ENCODE measurements at regions not wholly inside any gene's neighbourhood (a gene's known extent, or its start where the extent isn't known, plus 50 kb on each side); places are given as distances from the start of the nearest gene placed in this dataset.

- H3K4me3 ChIP-seq (ENCODE audit: low read depth, low read length): no peak overlapping the region
- in situ Hi-C loops (cut with HindIII; ENCODE audit: low sequenced_read_pairs): no loop called here
- DNase-seq (ENCODE audit: low read depth, low spot score): no peak
- TF ChIP-seq CTCF (IDR thresholded peaks at IDR 0.05; ENCODE audit: low read depth, low read length): no peak
Measured at GRCh38 chr11:13861411-13861810, 101.1 kb upstream of the SPON1 start.

GRCh38 chr11:13862845-13863392 lies 99.6 kb upstream of the SPON1 start:
- in situ Hi-C loops (cut with HindIII; ENCODE audit: low sequenced_read_pairs): no loop called here
- DNase-seq (ENCODE audit: low read depth, low spot score): no peak
- TF ChIP-seq CTCF (IDR thresholded peaks at IDR 0.05; ENCODE audit: low read depth, low read length): no peak
- H3K4me3 ChIP-seq (ENCODE audit: low read depth, low read length): no peak overlapping the region

GRCh38 chr11:13868710-13869397 lies 93.7 kb upstream of the SPON1 start:
- DNase-seq (ENCODE audit: low read depth, low spot score): no peak
- in situ Hi-C loops (cut with HindIII; ENCODE audit: low sequenced_read_pairs): no loop called here
- TF ChIP-seq CTCF (IDR thresholded peaks at IDR 0.05; ENCODE audit: low read depth, low read length): no peak
- no peak overlapping the region for H3K4me3 ChIP-seq (ENCODE audit: low read depth, low read length)

- no peak overlapping the region for H3K4me3 ChIP-seq (ENCODE audit: low read depth, low read length)
- no peak for DNase-seq (ENCODE audit: low read depth, low spot score)
- TF ChIP-seq CTCF (IDR thresholded peaks at IDR 0.05; ENCODE audit: low read depth, low read length): no peak
- in situ Hi-C loops (cut with HindIII; ENCODE audit: low sequenced_read_pairs): no loop called here
Measured at GRCh38 chr11:13869398-13869886, 93.1 kb upstream of the SPON1 start.

- H3K4me3 ChIP-seq (ENCODE audit: low read depth, low read length): no peak overlapping the region
Measured at GRCh38 chr11:13874597-13874996, 87.9 kb upstream of the SPON1 start.

GRCh38 chr11:13875643-13876042 lies 86.9 kb upstream of the SPON1 start:
- TF ChIP-seq CTCF (IDR thresholded peaks at IDR 0.05; ENCODE audit: low read depth, low read length): no peak
- H3K4me3 ChIP-seq (ENCODE audit: low read depth, low read length): no peak overlapping the region
- in situ Hi-C loops (cut with HindIII; ENCODE audit: low sequenced_read_pairs): no loop called here
- DNase-seq (ENCODE audit: low read depth, low spot score): no peak

More at GRCh38 chr11:13874597-13874996, 87.9 kb upstream of the SPON1 start:
- in situ Hi-C loops (cut with HindIII; ENCODE audit: low sequenced_read_pairs): no loop called here
- DNase-seq (ENCODE audit: low read depth, low spot score): no peak
- no peak for TF ChIP-seq CTCF (IDR thresholded peaks at IDR 0.05; ENCODE audit: low read depth, low read length)

All from astrocyte of the spinal cord (primary cell).